ENCODE measurements at regions not wholly inside any gene's neighbourhood (a gene's known extent, or its start where the extent isn't known, plus 50 kb on each side); places are given as distances from the start of the nearest gene placed in this dataset.

DNA sequence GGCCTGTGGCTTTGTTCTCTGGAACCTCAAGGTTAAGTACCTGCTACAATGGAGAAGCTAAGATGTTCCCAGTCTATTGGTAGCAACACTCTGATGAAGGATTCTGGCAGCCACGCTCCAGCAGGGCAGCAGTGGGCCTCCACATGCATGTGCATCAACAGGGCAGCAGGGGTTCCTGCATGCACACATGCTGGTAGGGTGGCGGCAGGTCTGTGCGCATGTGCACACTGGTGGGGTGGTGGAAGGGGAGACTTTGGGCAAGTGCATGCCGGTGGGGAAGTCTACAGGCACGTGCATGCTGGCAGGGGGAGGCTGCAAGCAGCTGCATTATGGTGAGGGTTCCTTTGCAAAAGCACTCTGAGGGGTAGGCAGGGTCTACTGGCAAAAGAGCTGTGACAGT is 160.7 kb downstream of the NKX6-1 start:
- DNase-seq: no peak
- no peak overlapping the region for H3K4me3 ChIP-seq
- H3K9me3 ChIP-seq: no peaks in the 10 kb centered on the region
- H3K27ac ChIP-seq: no peak overlapping the region
- no peaks in the 10 kb centered on the region for H3K36me3 ChIP-seq (ENCODE audit: low read depth, missing control alignments)
- no peaks in the 10 kb centered on the region for H3K27me3 ChIP-seq
- intact Hi-C loops (cut with DNase I; ENCODE audit: low total_unique reads): no loop called here
- H3K4me1 ChIP-seq: no peaks in the 10 kb centered on the region
- 87 to 100% methylated on average over 1 to 5 of the region's 5 CpGs for WGBS, 2 donors
- TF ChIP-seq POLR2A (IDR thresholded peaks at IDR 0.05): no peak
- TF ChIP-seq CTCF (IDR thresholded peaks at IDR 0.05): no peak

GRCh38 chr4:84336964-84337705 is 162.0 kb downstream of the NKX6-1 start:
- no peaks in the 10 kb centered on the region for H3K9me3 ChIP-seq
- H3K4me1 ChIP-seq: no peaks in the 10 kb centered on the region
- H3K27ac ChIP-seq: no peak overlapping the region
- intact Hi-C loops (cut with DNase I; ENCODE audit: low total_unique reads): no loop called here
- 55 to 90% methylated on average over 3 of the region's 3 CpGs for WGBS, 2 donors
- H3K27me3 ChIP-seq: no peaks in the 10 kb centered on the region
- no peak for TF ChIP-seq POLR2A (IDR thresholded peaks at IDR 0.05)
- TF ChIP-seq CTCF (IDR thresholded peaks at IDR 0.05): no peak
- H3K4me3 ChIP-seq: no peak overlapping the region
- no peak for DNase-seq
- H3K36me3 ChIP-seq (ENCODE audit: low read depth, missing control alignments): no peaks in the 10 kb centered on the region

DNA sequence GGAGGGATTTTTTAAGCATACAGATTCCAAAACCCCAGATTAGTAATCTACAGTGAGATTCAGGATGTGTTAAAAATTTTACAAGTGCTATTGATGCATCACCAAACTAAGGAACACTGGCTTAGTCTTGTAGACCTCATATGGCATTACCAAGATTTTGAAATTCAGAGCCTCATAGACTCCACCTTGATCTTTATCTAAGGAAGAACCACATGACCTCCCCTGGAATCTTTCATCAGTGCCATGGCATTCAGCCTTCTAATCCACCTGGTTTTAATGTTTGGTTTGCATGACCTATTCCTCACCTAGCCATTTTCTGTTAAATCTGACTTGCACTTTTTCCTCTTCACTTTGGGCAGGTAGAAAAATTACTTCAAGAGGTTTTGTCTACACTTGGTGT is 171.6 kb downstream of the NKX6-1 start:
- no peak overlapping the region for H3K27ac ChIP-seq
- H3K36me3 ChIP-seq (ENCODE audit: low read depth, missing control alignments): no peaks in the 10 kb centered on the region
- H3K9me3 ChIP-seq: no peaks in the 10 kb centered on the region
- H3K4me1 ChIP-seq: no peaks in the 10 kb centered on the region
- DNase-seq: no peak
- no peak overlapping the region for H3K4me3 ChIP-seq
- no peaks in the 10 kb centered on the region for H3K27me3 ChIP-seq
- intact Hi-C loops (cut with DNase I; ENCODE audit: low total_unique reads): no loop called here
- TF ChIP-seq POLR2A (IDR thresholded peaks at IDR 0.05): no peak
- TF ChIP-seq CTCF (IDR thresholded peaks at IDR 0.05): no peak

DNA sequence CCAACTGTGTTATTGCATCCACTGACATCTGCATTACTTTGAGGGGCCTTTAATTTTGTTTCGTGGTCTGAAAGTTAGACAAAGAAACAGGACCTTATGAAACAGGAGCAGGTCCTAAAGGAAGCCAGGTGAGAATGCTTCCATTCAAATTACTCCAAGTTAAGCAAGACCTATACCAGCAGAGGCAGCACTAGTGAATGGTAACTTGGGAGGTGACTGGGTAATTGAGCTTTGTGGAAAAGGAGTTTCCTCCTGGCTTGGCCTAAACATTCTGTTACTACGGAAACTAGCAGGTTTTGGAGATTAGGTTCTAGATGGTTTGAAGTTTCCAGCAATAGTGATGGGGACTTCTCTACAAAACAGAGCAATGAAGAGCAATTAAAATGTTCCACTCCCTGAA is 173.5 kb downstream of the NKX6-1 start:
- DNase-seq: no peak
- no peak overlapping the region for H3K27ac ChIP-seq
- H3K9me3 ChIP-seq: no peaks in the 10 kb centered on the region
- TF ChIP-seq POLR2A (IDR thresholded peaks at IDR 0.05) (no peak), CTCF (IDR thresholded peaks at IDR 0.05) (no peak)
- no peaks in the 10 kb centered on the region for H3K27me3 ChIP-seq
- H3K4me1 ChIP-seq: no peaks in the 10 kb centered on the region
- WGBS, 2 donors: 73 to 80% methylated on average over 2 of the region's 2 CpGs
- no peak overlapping the region for H3K4me3 ChIP-seq
- no peaks in the 10 kb centered on the region for H3K36me3 ChIP-seq (ENCODE audit: low read depth, missing control alignments)
- intact Hi-C loops (cut with DNase I; ENCODE audit: low total_unique reads): no loop called here

Measured in testis (tissue), 2 donors.